Hepatocyte (in vitro differentiated cells): ENCODE measurements at regions not wholly inside any gene's neighbourhood (a gene's known extent, or its start where the extent isn't known, plus 50 kb on each side); places are given as distances from the start of the nearest gene placed in this dataset.

Experiments
- CTCF ChIP-seq: fragments of 200-600 bp; sonication (generic); IDR thresholded peaks from 2 replicates; pipeline ENCODE4 v1.5.1; 2016; ENCODE audit warnings: antibody characterized with exemption, mild to moderate bottlenecking; ENCODE audit not compliant: poor library complexity
- EZH2phosphoT487 ChIP-seq: fragments of 200-600 bp; sonication (generic); IDR thresholded peaks from one replicate; pipeline ENCODE4 v1.6.1; 2018; ENCODE audit warnings: antibody characterized with exemption, mild to moderate bottlenecking, low read depth, moderate library complexity; ENCODE audit not compliant: unreplicated experiment, severe bottlenecking

- no peak for TF ChIP-seq CTCF
- no peak for TF ChIP-seq EZH2phosphoT487
Observed at GRCh38 chr18:75582406-75582821, 154.9 kb upstream of the SMIM21 start.
